ENCODE measurements at regions not wholly inside any gene's neighbourhood (a gene's known extent, or its start where the extent isn't known, plus 50 kb on each side); places are given as distances from the start of the nearest gene placed in this dataset.

- CTCF ChIA-PET = no interaction called here
- H3K27ac Mint-ChIP-seq (ENCODE audit: unreplicated experiment) = no peak overlapping the region
- H3K27me3 Mint-ChIP-seq (ENCODE audit: unreplicated experiment) = peaks cover 52% of the 10 kb centered on the region
- intact Hi-C loops (cut with micrococcal nuclease; ENCODE audit: unreplicated experiment) = no loop called here
- no peak for TF ChIP-seq CTCF (IDR thresholded peaks at IDR 0.05; ENCODE audit: unreplicated experiment)
- no peaks in the 10 kb centered on the region for H3K9me3 Mint-ChIP-seq (ENCODE audit: low read depth, unreplicated experiment)
- no peak overlapping the region for H3K4me3 Mint-ChIP-seq (ENCODE audit: low read depth, unreplicated experiment)
- no peaks in the 10 kb centered on the region for H3K36me3 Mint-ChIP-seq (ENCODE audit: insufficient read depth, unreplicated experiment)
- BruUV-seq (replicated peaks) = no TSS peak
- no peaks in the 10 kb centered on the region for H3K4me1 Mint-ChIP-seq (ENCODE audit: low read depth, unreplicated experiment)
- no peak for DNase-seq
Measured at GRCh38 chr16:55051571-55052347, 121.1 kb downstream of the IRX5 start.

- H3K36me3 Mint-ChIP-seq (ENCODE audit: insufficient read depth, unreplicated experiment) = no peaks in the 10 kb centered on the region
- no peak for DNase-seq
- no peaks in the 10 kb centered on the region for H3K4me1 Mint-ChIP-seq (ENCODE audit: low read depth, unreplicated experiment)
- peaks cover 52% of the 10 kb centered on the region for H3K27me3 Mint-ChIP-seq (ENCODE audit: unreplicated experiment)
- no peak overlapping the region for H3K27ac Mint-ChIP-seq (ENCODE audit: unreplicated experiment)
- CTCF ChIA-PET = no interaction called here
- no peak overlapping the region for H3K4me3 Mint-ChIP-seq (ENCODE audit: low read depth, unreplicated experiment)
- intact Hi-C loops (cut with micrococcal nuclease; ENCODE audit: unreplicated experiment) = no loop called here
- no peak for TF ChIP-seq CTCF (IDR thresholded peaks at IDR 0.05; ENCODE audit: unreplicated experiment)
- no peaks in the 10 kb centered on the region for H3K9me3 Mint-ChIP-seq (ENCODE audit: low read depth, unreplicated experiment)
- no TSS peak for BruUV-seq (replicated peaks)
Measured at GRCh38 chr16:55052348-55052734, 121.7 kb downstream of the IRX5 start.

- Mint-ChIP-seq H3K27ac (ENCODE audit: unreplicated experiment) (no peak overlapping the region), H3K27me3 (ENCODE audit: unreplicated experiment) (peaks cover 52% of the 10 kb centered on the region), H3K36me3 (ENCODE audit: insufficient read depth, unreplicated experiment) (no peaks in the 10 kb centered on the region), H3K9me3 (ENCODE audit: low read depth, unreplicated experiment) (no peaks in the 10 kb centered on the region), H3K4me1 (ENCODE audit: low read depth, unreplicated experiment) (no peaks in the 10 kb centered on the region), H3K4me3 (ENCODE audit: low read depth, unreplicated experiment) (no peak overlapping the region)
- BruUV-seq (replicated peaks) = no TSS peak
- intact Hi-C loops (cut with micrococcal nuclease; ENCODE audit: unreplicated experiment) = no loop called here
- CTCF ChIA-PET = no interaction called here
- no peak for DNase-seq
- TF ChIP-seq CTCF (IDR thresholded peaks at IDR 0.05; ENCODE audit: unreplicated experiment) = no peak
Measured at GRCh38 chr16:55052741-55053415, 122.2 kb downstream of the IRX5 start.

GRCh38 chr16:55055262-55055661 lies 124.6 kb downstream of the IRX5 start:
- DNase-seq = no peak
- no peak overlapping the region for H3K27ac Mint-ChIP-seq (ENCODE audit: unreplicated experiment)
- peaks cover 72% of the 10 kb centered on the region for H3K27me3 Mint-ChIP-seq (ENCODE audit: unreplicated experiment)
- no peaks in the 10 kb centered on the region for H3K9me3 Mint-ChIP-seq (ENCODE audit: low read depth, unreplicated experiment)
- intact Hi-C loops (cut with micrococcal nuclease; ENCODE audit: unreplicated experiment) = no loop called here
- H3K4me1 Mint-ChIP-seq (ENCODE audit: low read depth, unreplicated experiment) = no peaks in the 10 kb centered on the region
- H3K4me3 Mint-ChIP-seq (ENCODE audit: low read depth, unreplicated experiment) = no peak overlapping the region
- H3K36me3 Mint-ChIP-seq (ENCODE audit: insufficient read depth, unreplicated experiment) = no peaks in the 10 kb centered on the region
- BruUV-seq (replicated peaks) = no TSS peak
- no peak for TF ChIP-seq CTCF (IDR thresholded peaks at IDR 0.05; ENCODE audit: unreplicated experiment)
- CTCF ChIA-PET = no interaction called here
